Progenitor cell of endocrine pancreas (in vitro differentiated cells): ENCODE measurements at regions not wholly inside any gene's neighbourhood (a gene's known extent, or its start where the extent isn't known, plus 50 kb on each side); places are given as distances from the start of the nearest gene placed in this dataset.

Source experiments
- DNase-seq: peaks from one replicate; pipeline ENCODE4 v3.0.0; 2021; ENCODE audit warnings: low spot score; ENCODE audit not compliant: unreplicated experiment
- H3K27ac Mint-ChIP-seq: 2 replicates; pipeline ENCODE4 v1.8.0; 2021; ENCODE audit warnings: mild to moderate bottlenecking, moderate library complexity, mixed read lengths
- H3K27me3 Mint-ChIP-seq: 2 replicates; pipeline ENCODE4 v1.8.0; 2021; ENCODE audit warnings: mixed read lengths
- H3K36me3 Mint-ChIP-seq: 2 replicates; pipeline ENCODE4 v1.8.0; 2022; ENCODE audit warnings: mixed read lengths; ENCODE audit not compliant: insufficient read depth
- H3K4me1 Mint-ChIP-seq: 2 replicates; pipeline ENCODE4 v1.8.0; 2021; ENCODE audit warnings: low read depth, mixed read lengths
- H3K4me3 Mint-ChIP-seq: 2 replicates; pipeline ENCODE4 v1.8.0; 2021; ENCODE audit warnings: low read depth, mild to moderate bottlenecking, moderate library complexity, mixed read lengths
- H3K9me3 Mint-ChIP-seq: 2 replicates; pipeline ENCODE4 v1.8.0; 2021; ENCODE audit warnings: low read depth, mixed read lengths
- TF ChIP-seq, protein P1 (sequence below): fragments of 200-600 bp; sonication (generic); IDR thresholded peaks from one replicate; pipeline ENCODE4 v1.5.0; 2021; ENCODE audit warnings: antibody characterized with exemption, mild to moderate bottlenecking; ENCODE audit not compliant: unreplicated experiment

DNA sequence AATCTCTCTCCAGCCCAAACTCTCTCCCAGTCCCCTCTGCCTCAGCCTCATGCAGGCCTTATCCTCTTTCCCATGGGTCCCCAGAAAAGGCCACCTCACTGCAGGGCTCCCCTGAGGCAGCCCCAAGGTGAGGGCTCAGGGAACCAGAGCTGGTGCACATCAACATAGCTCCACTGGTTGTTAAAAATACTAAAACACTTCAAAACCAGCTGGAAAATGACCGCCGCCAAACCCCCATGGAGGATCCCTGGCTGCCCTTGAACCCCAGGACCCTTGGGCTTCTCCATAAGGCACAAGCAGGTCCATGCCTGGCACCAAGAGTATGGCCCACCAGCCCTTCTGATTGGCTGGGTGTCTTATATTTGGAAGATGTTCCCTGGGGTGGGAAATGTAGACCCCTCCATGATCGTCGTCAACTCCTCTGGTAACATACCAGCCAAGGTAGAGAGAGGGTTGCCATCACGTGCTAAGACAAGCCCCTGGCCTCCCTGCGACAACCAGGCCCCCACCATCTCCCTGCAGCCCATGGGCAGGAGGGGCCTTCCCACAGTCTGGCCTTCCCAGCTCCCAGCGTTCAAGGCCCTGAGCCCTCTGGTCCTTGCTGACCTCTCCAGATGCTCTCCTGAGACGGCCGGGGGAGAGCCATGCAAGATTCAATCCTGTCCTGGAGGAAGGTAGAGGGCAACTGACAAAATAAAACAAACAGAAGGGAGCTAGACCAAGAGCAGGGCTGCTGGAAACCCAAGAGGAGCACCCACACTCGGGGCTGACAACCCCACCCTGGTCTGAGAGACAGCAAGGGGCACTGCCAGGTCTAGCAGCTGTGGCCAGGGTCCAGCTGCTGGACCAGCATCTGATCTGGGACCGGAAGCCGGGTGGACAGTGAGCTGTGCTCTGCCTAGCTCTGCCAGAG lies 132.1 kb upstream of the PRR20G start:
- no peak overlapping the region for H3K27ac Mint-ChIP-seq
- no peak overlapping the region for H3K4me3 Mint-ChIP-seq
- H3K36me3 Mint-ChIP-seq, result no peaks in the 10 kb centered on the region
- peaks cover 3% of the 10 kb centered on the region for H3K4me1 Mint-ChIP-seq
- TF ChIP-seq, protein P1, sequence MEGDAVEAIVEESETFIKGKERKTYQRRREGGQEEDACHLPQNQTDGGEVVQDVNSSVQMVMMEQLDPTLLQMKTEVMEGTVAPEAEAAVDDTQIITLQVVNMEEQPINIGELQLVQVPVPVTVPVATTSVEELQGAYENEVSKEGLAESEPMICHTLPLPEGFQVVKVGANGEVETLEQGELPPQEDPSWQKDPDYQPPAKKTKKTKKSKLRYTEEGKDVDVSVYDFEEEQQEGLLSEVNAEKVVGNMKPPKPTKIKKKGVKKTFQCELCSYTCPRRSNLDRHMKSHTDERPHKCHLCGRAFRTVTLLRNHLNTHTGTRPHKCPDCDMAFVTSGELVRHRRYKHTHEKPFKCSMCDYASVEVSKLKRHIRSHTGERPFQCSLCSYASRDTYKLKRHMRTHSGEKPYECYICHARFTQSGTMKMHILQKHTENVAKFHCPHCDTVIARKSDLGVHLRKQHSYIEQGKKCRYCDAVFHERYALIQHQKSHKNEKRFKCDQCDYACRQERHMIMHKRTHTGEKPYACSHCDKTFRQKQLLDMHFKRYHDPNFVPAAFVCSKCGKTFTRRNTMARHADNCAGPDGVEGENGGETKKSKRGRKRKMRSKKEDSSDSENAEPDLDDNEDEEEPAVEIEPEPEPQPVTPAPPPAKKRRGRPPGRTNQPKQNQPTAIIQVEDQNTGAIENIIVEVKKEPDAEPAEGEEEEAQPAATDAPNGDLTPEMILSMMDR, result no peak
- H3K9me3 Mint-ChIP-seq, result no peaks in the 10 kb centered on the region
- H3K27me3 Mint-ChIP-seq, result peaks cover 46% of the 10 kb centered on the region
- DNase-seq, result no peak

DNA sequence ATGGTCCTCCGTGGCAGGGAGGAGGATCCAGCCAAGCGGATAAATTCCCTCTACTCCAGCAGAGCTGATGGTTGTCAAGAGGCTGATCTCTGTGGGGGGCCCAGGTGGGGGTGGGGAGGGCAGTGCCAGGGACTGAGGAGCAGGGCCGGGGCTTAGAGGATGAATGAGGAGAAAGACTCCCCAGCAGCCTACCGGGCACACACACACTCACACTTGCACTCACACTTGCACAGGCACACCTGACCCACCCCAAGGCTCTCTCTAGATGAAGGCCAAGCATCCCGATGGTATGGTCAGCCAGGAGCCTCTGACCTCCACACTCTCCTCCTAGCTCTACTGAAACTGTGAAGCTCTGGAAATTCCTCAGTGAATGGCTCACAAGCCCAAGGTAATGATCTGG lies 131.3 kb upstream of the PRR20G start:
- H3K4me1 Mint-ChIP-seq, result peaks cover 3% of the 10 kb centered on the region
- TF ChIP-seq, protein P1, result no peak
- no peak overlapping the region for H3K4me3 Mint-ChIP-seq
- peaks cover 46% of the 10 kb centered on the region for H3K27me3 Mint-ChIP-seq
- DNase-seq, result no peak
- no peak overlapping the region for H3K27ac Mint-ChIP-seq
- H3K36me3 Mint-ChIP-seq, result no peaks in the 10 kb centered on the region
- no peaks in the 10 kb centered on the region for H3K9me3 Mint-ChIP-seq

DNA sequence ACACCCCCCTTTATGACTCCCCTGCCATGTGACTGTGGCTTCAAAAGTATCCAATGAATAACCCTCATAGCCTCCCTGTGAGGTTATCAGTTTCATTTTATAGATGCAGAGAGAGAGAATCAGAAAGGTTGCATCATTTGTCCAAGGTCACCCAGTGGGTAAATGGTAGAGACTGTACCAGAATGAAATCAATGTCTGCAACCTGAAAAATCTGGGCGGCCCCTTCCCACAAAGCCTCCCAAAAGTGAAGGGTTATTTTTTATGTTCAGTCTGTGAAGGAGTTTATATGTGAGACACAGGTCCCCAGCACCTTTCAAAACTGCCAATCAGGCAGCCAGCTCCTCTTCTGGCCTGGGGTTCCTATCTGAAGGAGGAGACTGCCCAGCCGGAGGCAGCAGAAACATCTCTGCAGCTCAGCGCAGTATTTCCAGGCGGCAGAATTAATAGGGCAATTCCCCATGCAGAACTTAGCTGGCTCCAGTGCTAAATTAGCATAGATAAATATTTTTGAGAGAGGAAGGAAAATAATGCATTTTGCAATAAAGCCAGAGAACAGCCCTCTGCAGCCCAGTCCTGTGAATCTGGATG lies 130.8 kb upstream of the PRR20G start:
- TF ChIP-seq, protein P1, result no peak
- DNase-seq, result no peak

DNA sequence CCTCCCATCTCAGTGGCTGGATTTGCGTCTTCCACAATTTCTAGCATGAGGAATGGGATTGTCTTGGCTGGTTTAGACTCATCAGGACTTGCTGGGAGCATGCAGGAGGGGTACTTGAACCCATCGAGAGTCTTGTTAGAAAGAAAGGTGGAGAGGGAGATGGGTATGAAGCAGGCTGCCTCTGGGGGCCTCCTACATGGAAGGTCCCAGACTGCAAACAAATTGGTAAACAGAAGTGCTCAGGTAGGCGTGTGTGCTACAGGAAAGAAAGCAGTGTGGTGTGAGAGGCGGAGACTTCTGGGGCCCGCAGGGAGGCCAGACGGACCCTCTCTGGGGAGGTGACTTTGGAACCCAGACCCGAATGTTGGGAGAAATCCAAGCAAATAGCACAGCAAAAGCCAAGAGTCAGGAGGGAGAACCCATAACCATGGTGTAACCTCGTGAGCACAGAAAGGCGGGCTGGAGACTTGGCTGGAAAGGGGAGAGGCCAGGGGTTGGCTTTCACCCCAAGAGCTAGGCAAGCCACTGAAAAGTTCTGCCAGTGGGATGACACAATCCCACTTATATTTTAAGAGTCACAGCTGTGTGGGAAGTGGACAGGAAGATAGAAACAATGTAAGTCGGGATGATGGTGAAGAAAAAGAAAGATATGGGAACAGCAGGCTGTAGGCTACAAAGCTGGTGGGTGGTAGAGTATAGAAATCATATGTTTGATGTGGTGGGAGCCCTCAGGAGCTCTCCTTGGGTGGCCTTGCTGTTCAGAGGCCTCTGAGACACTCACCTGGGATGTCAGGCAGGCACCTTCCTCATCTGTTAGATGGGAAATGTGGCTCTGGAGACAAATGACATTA lies 130.1 kb upstream of the PRR20G start:
- no peak for DNase-seq
- H3K36me3 Mint-ChIP-seq, result no peaks in the 10 kb centered on the region
- TF ChIP-seq, protein P1, result no peak
- H3K9me3 Mint-ChIP-seq, result no peaks in the 10 kb centered on the region
- H3K4me1 Mint-ChIP-seq, result peaks cover 3% of the 10 kb centered on the region
- H3K4me3 Mint-ChIP-seq, result no peak overlapping the region
- H3K27ac Mint-ChIP-seq, result no peak overlapping the region
- peaks cover 40% of the 10 kb centered on the region for H3K27me3 Mint-ChIP-seq

More for the DNA sequence above, 130.8 kb upstream of the PRR20G start:
- Mint-ChIP-seq H3K9me3 (no peaks in the 10 kb centered on the region), H3K27ac (no peak overlapping the region), H3K36me3 (no peaks in the 10 kb centered on the region), H3K27me3 (peaks cover 44% of the 10 kb centered on the region), H3K4me1 (peaks cover 3% of the 10 kb centered on the region), H3K4me3 (no peak overlapping the region)

DNA sequence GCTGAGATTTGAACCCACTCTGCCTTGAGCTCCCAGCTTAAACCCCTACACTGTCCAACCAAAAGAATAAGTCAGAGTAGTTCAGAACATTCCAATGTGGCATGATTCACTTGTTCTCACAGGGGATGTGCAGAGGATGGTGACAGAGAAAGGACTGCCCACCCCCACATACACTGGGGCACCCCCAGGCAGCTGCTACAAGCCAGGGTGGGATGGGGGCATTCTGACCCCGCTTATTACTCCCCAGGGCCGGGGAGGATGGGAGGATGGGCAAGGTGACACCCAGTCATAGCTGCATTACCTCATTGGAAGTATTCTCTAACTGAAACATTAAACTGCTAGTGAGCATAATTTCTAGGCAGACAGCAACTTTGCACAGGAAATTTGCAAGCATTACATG lies 126.0 kb upstream of the PRR20G start:
- peak; percentile 1 for DNase-seq
- no peak overlapping the region for H3K4me3 Mint-ChIP-seq
- TF ChIP-seq, protein P1, result no peak

More for the DNA sequence above, 126.0 kb upstream of the PRR20G start:
- Mint-ChIP-seq H3K9me3 (no peaks in the 10 kb centered on the region), H3K27ac (no peak overlapping the region), H3K4me1 (peaks cover 3% of the 10 kb centered on the region), H3K36me3 (no peaks in the 10 kb centered on the region), H3K27me3 (peaks cover 39% of the 10 kb centered on the region)
